ENCODE measurements at regions not wholly inside any gene's neighbourhood (a gene's known extent, or its start where the extent isn't known, plus 50 kb on each side); places are given as distances from the start of the nearest gene placed in this dataset.

GRCh38 chr11:19366992-19367709, 126.4 kb upstream of the E2F8 start:
- DNase-seq: no peak
- Histone ChIP-seq H3K9me3 (replicated peaks) (no peaks in the 10 kb centered on the region), H3K27me3 (no peaks in the 10 kb centered on the region), H3K36me3 (peaks cover 2% of the 10 kb centered on the region; the same call in 1 of the 2 replicates), H3K27ac (no peak overlapping the region), H3K4me3 (no peak overlapping the region), H3K4me1 (peaks cover 47% of the 10 kb centered on the region)

- no peak overlapping the region for H3K27ac ChIP-seq
- peaks cover 4% of the 10 kb centered on the region; the same call in 1 of the 2 replicates for H3K36me3 ChIP-seq
- DNase-seq: peak; percentile 59 to 76
- H3K4me1 ChIP-seq: peaks cover 44% of the 10 kb centered on the region
- no peak overlapping the region for H3K4me3 ChIP-seq
- no peaks in the 10 kb centered on the region for H3K27me3 ChIP-seq
- no peaks in the 10 kb centered on the region for H3K9me3 ChIP-seq (replicated peaks)
These were observed 125.1 kb upstream of the E2F8 start for GRCh38 chr11:19365743-19366410.

GRCh38 chr11:19359221-19360000, 118.7 kb upstream of the E2F8 start:
- DNase-seq: peak in 1 of 2 experiments; percentile 45
- Histone ChIP-seq H3K27ac (no peak overlapping the region), H3K4me3 (no peak overlapping the region), H3K9me3 (replicated peaks) (no peaks in the 10 kb centered on the region), H3K4me1 (peaks cover 53% of the 10 kb centered on the region), H3K36me3 (peaks cover 4% of the 10 kb centered on the region; the same call in 1 of the 2 replicates), H3K27me3 (no peaks in the 10 kb centered on the region)

GRCh38 chr11:19357943-19358342, 117.2 kb upstream of the E2F8 start:
- Histone ChIP-seq H3K36me3 (0 out of 2 replicates have a peak, but pooled peaks cover 2% of the 10 kb centered on the region), H3K4me1 (peaks cover 67% of the 10 kb centered on the region), H3K9me3 (replicated peaks) (no peaks in the 10 kb centered on the region), H3K27me3 (no peaks in the 10 kb centered on the region), H3K4me3 (no peak overlapping the region), H3K27ac (no peak overlapping the region)
- DNase-seq: no peak

GRCh38 chr11:19355601-19356000, 114.9 kb upstream of the E2F8 start:
- Histone ChIP-seq H3K27me3 (no peaks in the 10 kb centered on the region), H3K36me3 (no peaks in the 10 kb centered on the region), H3K9me3 (replicated peaks) (no peaks in the 10 kb centered on the region), H3K27ac (no peak overlapping the region), H3K4me1 (peaks cover 67% of the 10 kb centered on the region), H3K4me3 (no peak overlapping the region)
- no peak for DNase-seq

GRCh38 chr11:19353287-19353850, 112.6 kb upstream of the E2F8 start:
- H3K9me3 ChIP-seq (replicated peaks): no peaks in the 10 kb centered on the region
- no peaks in the 10 kb centered on the region for H3K27me3 ChIP-seq
- peak overlapping the region; percentile 80 for H3K4me3 ChIP-seq
- peaks cover 53% of the 10 kb centered on the region for H3K4me1 ChIP-seq
- no peaks in the 10 kb centered on the region for H3K36me3 ChIP-seq
- H3K27ac ChIP-seq: peak overlapping the region; percentile 100
- DNase-seq: no peak

GRCh38 chr11:19352771-19353160, 112.0 kb upstream of the E2F8 start:
- Histone ChIP-seq H3K36me3 (no peaks in the 10 kb centered on the region), H3K9me3 (replicated peaks) (no peaks in the 10 kb centered on the region), H3K4me1 (peaks cover 53% of the 10 kb centered on the region), H3K27me3 (no peaks in the 10 kb centered on the region), H3K27ac (peak overlapping the region; percentile 100), H3K4me3 (peak overlapping the region; percentile 80)
- peak; percentile 93 to 99 for DNase-seq

- Histone ChIP-seq H3K4me1 (peaks cover 54% of the 10 kb centered on the region), H3K9me3 (replicated peaks) (no peaks in the 10 kb centered on the region), H3K4me3 (peak overlapping the region; percentile 80), H3K27me3 (no peaks in the 10 kb centered on the region), H3K36me3 (no peaks in the 10 kb centered on the region), H3K27ac (peak overlapping the region; percentile 100)
- DNase-seq: peak in 1 of 2 experiments; percentile 95
These were observed 111.5 kb upstream of the E2F8 start for GRCh38 chr11:19352072-19352770.

GRCh38 chr11:19351426-19351825, 110.7 kb upstream of the E2F8 start:
- Histone ChIP-seq H3K9me3 (replicated peaks) (no peaks in the 10 kb centered on the region), H3K36me3 (no peaks in the 10 kb centered on the region), H3K27me3 (no peaks in the 10 kb centered on the region), H3K27ac (peak overlapping the region; percentile 100), H3K4me1 (peaks cover 53% of the 10 kb centered on the region), H3K4me3 (peak overlapping the region; percentile 80)
- peak; percentile 57 to 78 for DNase-seq

- no peaks in the 10 kb centered on the region for H3K27me3 ChIP-seq
- DNase-seq: peak; percentile 44 to 61
These were observed 109.4 kb upstream of the E2F8 start for GRCh38 chr11:19350160-19350559.

GRCh38 chr11:19349340-19350025, 108.7 kb upstream of the E2F8 start:
- H3K27ac ChIP-seq: peak overlapping the region; percentile 100
- DNase-seq: peak; percentile 94 to 97
- H3K9me3 ChIP-seq (replicated peaks): no peaks in the 10 kb centered on the region
- H3K27me3 ChIP-seq: no peaks in the 10 kb centered on the region
- peaks cover 38% of the 10 kb centered on the region for H3K4me1 ChIP-seq
- no peaks in the 10 kb centered on the region for H3K36me3 ChIP-seq
- H3K4me3 ChIP-seq: peak overlapping the region; percentile 80

More at GRCh38 chr11:19350160-19350559, 109.4 kb upstream of the E2F8 start:
- Histone ChIP-seq H3K27ac (peak overlapping the region; percentile 100), H3K4me1 (peaks cover 41% of the 10 kb centered on the region), H3K4me3 (peak overlapping the region; percentile 80), H3K9me3 (replicated peaks) (no peaks in the 10 kb centered on the region), H3K36me3 (no peaks in the 10 kb centered on the region)

- peak; percentile 57 to 80 for DNase-seq
- Histone ChIP-seq H3K27me3 (no peaks in the 10 kb centered on the region), H3K4me1 (peaks cover 23% of the 10 kb centered on the region), H3K27ac (no peak overlapping the region; the same call in 1 of the 2 replicates), H3K36me3 (no peaks in the 10 kb centered on the region), H3K4me3 (no peak overlapping the region), H3K9me3 (replicated peaks) (no peaks in the 10 kb centered on the region)
These were observed 107.2 kb upstream of the E2F8 start for GRCh38 chr11:19347911-19348310.

GRCh38 chr11:19345848-19346681, 105.3 kb upstream of the E2F8 start:
- Histone ChIP-seq H3K27me3 (0 out of 2 replicates have a peak, but pooled peaks cover 4% of the 10 kb centered on the region), H3K4me3 (no peak overlapping the region), H3K4me1 (peaks cover 23% of the 10 kb centered on the region)

More at GRCh38 chr11:19345848-19346681, 105.3 kb upstream of the E2F8 start:
- DNase-seq: no peak
- no peaks in the 10 kb centered on the region for H3K9me3 ChIP-seq (replicated peaks)
- H3K36me3 ChIP-seq: no peaks in the 10 kb centered on the region
- no peak overlapping the region for H3K27ac ChIP-seq

Measured in SJCRH30 (cell line).